ENCODE measurements at regions not wholly inside any gene's neighbourhood (a gene's known extent, or its start where the extent isn't known, plus 50 kb on each side); places are given as distances from the start of the nearest gene placed in this dataset.

- Histone ChIP-seq H3K9ac (ENCODE audit: insufficient read length) (no peak overlapping the region), H3K27ac (no peak overlapping the region), H3K36me3 (ENCODE audit: insufficient read depth, low read length) (no peaks in the 10 kb centered on the region), H3K9me3 (ENCODE audit: low read depth, low read length) (no peaks in the 10 kb centered on the region), H3K4me3 (no peak overlapping the region)
- no peak for DNase-seq (ENCODE audit: low read depth, low spot score)
- no peak for TF ChIP-seq POLR2AphosphoS5 (IDR thresholded peaks at IDR 0.05; ENCODE audit: borderline replicate concordance, low read depth, low read length)
- TF ChIP-seq EZH2 (IDR thresholded peaks at IDR 0.05), result no peak
- TF ChIP-seq FOXP2 (optimal IDR thresholded peaks at IDR 0.05; ENCODE audit: control extremely low read depth, extremely low read length, insufficient read depth), result no peak
These were observed 63.1 kb upstream of the CXADR start for GRCh38 chr21:17449701-17450100.

GRCh38 chr21:17451364-17451891 is 61.4 kb upstream of the CXADR start:
- TF ChIP-seq POLR2AphosphoS5 (IDR thresholded peaks at IDR 0.05; ENCODE audit: borderline replicate concordance, low read depth, low read length) (no peak), FOXP2 (optimal IDR thresholded peaks at IDR 0.05; ENCODE audit: control extremely low read depth, extremely low read length, insufficient read depth) (no peak), EZH2 (IDR thresholded peaks at IDR 0.05) (no peak)
- H3K9me3 ChIP-seq (ENCODE audit: low read depth, low read length), result no peaks in the 10 kb centered on the region
- peak overlapping the region; percentile 88 for H3K27ac ChIP-seq
- H3K9ac ChIP-seq (ENCODE audit: insufficient read length), result no peak overlapping the region
- no peak for DNase-seq (ENCODE audit: low read depth, low spot score)
- no peaks in the 10 kb centered on the region for H3K36me3 ChIP-seq (ENCODE audit: insufficient read depth, low read length)
- H3K4me3 ChIP-seq, result no peak overlapping the region; the same call in 1 of the 2 replicates

GRCh38 chr21:17454315-17455027 is 58.4 kb upstream of the CXADR start:
- Histone ChIP-seq H3K4me3 (peak overlapping the region; percentile 82), H3K9ac (ENCODE audit: insufficient read length) (peak overlapping the region; percentile 78), H3K9me3 (ENCODE audit: low read depth, low read length) (no peaks in the 10 kb centered on the region), H3K27ac (peak overlapping the region; percentile 86), H3K36me3 (ENCODE audit: insufficient read depth, low read length) (no peaks in the 10 kb centered on the region)
- TF ChIP-seq EZH2 (IDR thresholded peaks at IDR 0.05) (no peak), POLR2AphosphoS5 (IDR thresholded peaks at IDR 0.05; ENCODE audit: borderline replicate concordance, low read depth, low read length) (no peak), FOXP2 (optimal IDR thresholded peaks at IDR 0.05; ENCODE audit: control extremely low read depth, extremely low read length, insufficient read depth) (no peak)
- peak; percentile 89 for DNase-seq (ENCODE audit: low read depth, low spot score)

- Histone ChIP-seq H3K4me3 (peak overlapping the region; percentile 82), H3K27ac (peak overlapping the region; percentile 72), H3K9me3 (ENCODE audit: low read depth, low read length) (no peaks in the 10 kb centered on the region), H3K36me3 (ENCODE audit: insufficient read depth, low read length) (no peaks in the 10 kb centered on the region), H3K9ac (ENCODE audit: insufficient read length) (peak overlapping the region; percentile 78)
- DNase-seq (ENCODE audit: low read depth, low spot score), result no peak
- TF ChIP-seq POLR2AphosphoS5 (IDR thresholded peaks at IDR 0.05; ENCODE audit: borderline replicate concordance, low read depth, low read length), result no peak
These were observed 57.9 kb upstream of the CXADR start for GRCh38 chr21:17455028-17455353.

GRCh38 chr21:17455451-17455850 is 57.4 kb upstream of the CXADR start:
- Histone ChIP-seq H3K36me3 (ENCODE audit: insufficient read depth, low read length) (no peaks in the 10 kb centered on the region), H3K27ac (peak overlapping the region; percentile 72), H3K4me3 (peak overlapping the region; percentile 82), H3K9ac (ENCODE audit: insufficient read length) (peak overlapping the region; percentile 78), H3K9me3 (ENCODE audit: low read depth, low read length) (no peaks in the 10 kb centered on the region)
- no peak for DNase-seq (ENCODE audit: low read depth, low spot score)
- TF ChIP-seq EZH2 (IDR thresholded peaks at IDR 0.05) (no peak), FOXP2 (optimal IDR thresholded peaks at IDR 0.05; ENCODE audit: control extremely low read depth, extremely low read length, insufficient read depth) (no peak), POLR2AphosphoS5 (IDR thresholded peaks at IDR 0.05; ENCODE audit: borderline replicate concordance, low read depth, low read length) (no peak)

GRCh38 chr21:17458279-17458678 is 54.6 kb upstream of the CXADR start:
- Histone ChIP-seq H3K27ac (no peak overlapping the region), H3K9me3 (ENCODE audit: low read depth, low read length) (no peaks in the 10 kb centered on the region), H3K9ac (ENCODE audit: insufficient read length) (no peak overlapping the region), H3K4me3 (no peak overlapping the region), H3K36me3 (ENCODE audit: insufficient read depth, low read length) (no peaks in the 10 kb centered on the region)
- no peak for TF ChIP-seq EZH2 (IDR thresholded peaks at IDR 0.05)
- TF ChIP-seq POLR2AphosphoS5 (IDR thresholded peaks at IDR 0.05; ENCODE audit: borderline replicate concordance, low read depth, low read length), result no peak
- TF ChIP-seq FOXP2 (optimal IDR thresholded peaks at IDR 0.05; ENCODE audit: control extremely low read depth, extremely low read length, insufficient read depth), result no peak
- DNase-seq (ENCODE audit: low read depth, low spot score), result no peak

GRCh38 chr21:17460094-17460493 is 52.7 kb upstream of the CXADR start:
- TF ChIP-seq FOXP2 (optimal IDR thresholded peaks at IDR 0.05; ENCODE audit: control extremely low read depth, extremely low read length, insufficient read depth), result no peak
- TF ChIP-seq EZH2 (IDR thresholded peaks at IDR 0.05), result no peak
- no peak for TF ChIP-seq POLR2AphosphoS5 (IDR thresholded peaks at IDR 0.05; ENCODE audit: borderline replicate concordance, low read depth, low read length)
- no peak overlapping the region for H3K4me3 ChIP-seq
- no peaks in the 10 kb centered on the region for H3K9me3 ChIP-seq (ENCODE audit: low read depth, low read length)
- H3K9ac ChIP-seq (ENCODE audit: insufficient read length), result no peak overlapping the region
- H3K36me3 ChIP-seq (ENCODE audit: insufficient read depth, low read length), result no peaks in the 10 kb centered on the region
- H3K27ac ChIP-seq, result no peak overlapping the region
- no peak for DNase-seq (ENCODE audit: low read depth, low spot score)

GRCh38 chr21:17461014-17461413 is 51.8 kb upstream of the CXADR start:
- TF ChIP-seq EZH2 (IDR thresholded peaks at IDR 0.05) (no peak), POLR2AphosphoS5 (IDR thresholded peaks at IDR 0.05; ENCODE audit: borderline replicate concordance, low read depth, low read length) (no peak)
- H3K9ac ChIP-seq (ENCODE audit: insufficient read length), result no peak overlapping the region
- DNase-seq (ENCODE audit: low read depth, low spot score), result no peak
- no peak overlapping the region for H3K27ac ChIP-seq
- H3K36me3 ChIP-seq (ENCODE audit: insufficient read depth, low read length), result no peaks in the 10 kb centered on the region
- no peak overlapping the region for H3K4me3 ChIP-seq
- H3K9me3 ChIP-seq (ENCODE audit: low read depth, low read length), result no peaks in the 10 kb centered on the region

GRCh38 chr21:17461582-17461981 is 51.3 kb upstream of the CXADR start:
- Histone ChIP-seq H3K9ac (ENCODE audit: insufficient read length) (no peak overlapping the region), H3K36me3 (ENCODE audit: insufficient read depth, low read length) (no peaks in the 10 kb centered on the region), H3K4me3 (no peak overlapping the region), H3K9me3 (ENCODE audit: low read depth, low read length) (no peaks in the 10 kb centered on the region), H3K27ac (no peak overlapping the region)
- DNase-seq (ENCODE audit: low read depth, low spot score), result no peak
- no peak for TF ChIP-seq EZH2 (IDR thresholded peaks at IDR 0.05)
- TF ChIP-seq POLR2AphosphoS5 (IDR thresholded peaks at IDR 0.05; ENCODE audit: borderline replicate concordance, low read depth, low read length), result no peak
- no peak for TF ChIP-seq FOXP2 (optimal IDR thresholded peaks at IDR 0.05; ENCODE audit: control extremely low read depth, extremely low read length, insufficient read depth)

Data from SK-N-MC (cell line).